ENCODE measurements at regions not wholly inside any gene's neighbourhood (a gene's known extent, or its start where the extent isn't known, plus 50 kb on each side); places are given as distances from the start of the nearest gene placed in this dataset.

- TF ChIP-seq EZH2 (IDR thresholded peaks at IDR 0.05; ENCODE audit: low read length) (no peak), CTCF (optimal IDR thresholded peaks at IDR 0.05 in 1 of 3, IDR thresholded peaks at IDR 0.05 in 1 of 3, conservative IDR thresholded peaks at IDR 0.05 in 1 of 3; ENCODE audit: extremely low read depth in 1 of 3, insufficient read depth in 2 of 3, low read length in 3 of 3) (no peak)
These were observed 63.3 kb upstream of the ARHGAP18 start for GRCh38 chr6:129773304-129773703.
